ENCODE measurements at regions not wholly inside any gene's neighbourhood (a gene's known extent, or its start where the extent isn't known, plus 50 kb on each side); places are given as distances from the start of the nearest gene placed in this dataset.

- TF ChIP-seq, protein P1, sequence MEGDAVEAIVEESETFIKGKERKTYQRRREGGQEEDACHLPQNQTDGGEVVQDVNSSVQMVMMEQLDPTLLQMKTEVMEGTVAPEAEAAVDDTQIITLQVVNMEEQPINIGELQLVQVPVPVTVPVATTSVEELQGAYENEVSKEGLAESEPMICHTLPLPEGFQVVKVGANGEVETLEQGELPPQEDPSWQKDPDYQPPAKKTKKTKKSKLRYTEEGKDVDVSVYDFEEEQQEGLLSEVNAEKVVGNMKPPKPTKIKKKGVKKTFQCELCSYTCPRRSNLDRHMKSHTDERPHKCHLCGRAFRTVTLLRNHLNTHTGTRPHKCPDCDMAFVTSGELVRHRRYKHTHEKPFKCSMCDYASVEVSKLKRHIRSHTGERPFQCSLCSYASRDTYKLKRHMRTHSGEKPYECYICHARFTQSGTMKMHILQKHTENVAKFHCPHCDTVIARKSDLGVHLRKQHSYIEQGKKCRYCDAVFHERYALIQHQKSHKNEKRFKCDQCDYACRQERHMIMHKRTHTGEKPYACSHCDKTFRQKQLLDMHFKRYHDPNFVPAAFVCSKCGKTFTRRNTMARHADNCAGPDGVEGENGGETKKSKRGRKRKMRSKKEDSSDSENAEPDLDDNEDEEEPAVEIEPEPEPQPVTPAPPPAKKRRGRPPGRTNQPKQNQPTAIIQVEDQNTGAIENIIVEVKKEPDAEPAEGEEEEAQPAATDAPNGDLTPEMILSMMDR (IDR thresholded peaks at IDR 0.05), result no peak
Measured at GRCh38 chr12:17357396-17357795, 732.6 kb downstream of the RERGL start.

DNA sequence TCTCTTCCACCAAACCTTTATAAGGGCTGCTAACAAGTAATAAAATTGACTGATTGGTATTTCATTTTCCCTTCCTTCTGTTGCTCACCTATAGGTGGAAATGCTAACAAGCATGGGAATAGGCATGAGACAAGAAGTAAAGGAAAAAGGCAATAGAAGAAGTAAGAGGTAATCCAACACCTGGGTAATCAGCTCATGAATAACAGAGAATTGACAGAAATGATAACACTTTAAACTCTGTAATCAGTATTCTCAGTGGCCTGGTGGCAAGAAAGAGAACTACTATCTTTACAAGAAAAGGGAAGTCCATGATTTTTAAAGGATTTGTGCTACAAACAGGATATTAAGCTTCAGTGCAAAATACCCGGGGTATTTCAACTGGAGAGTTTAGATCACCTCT lies 737.8 kb downstream of the RERGL start:
- TF ChIP-seq, protein P1 (IDR thresholded peaks at IDR 0.05), result no peak

GRCh38 chr12:17348311-17348710 lies 741.7 kb downstream of the RERGL start:
- TF ChIP-seq, protein P1 (IDR thresholded peaks at IDR 0.05), result no peak

GRCh38 chr12:17344649-17345048 lies 738.7 kb upstream of the LMO3 start:
- TF ChIP-seq, protein P1 (IDR thresholded peaks at IDR 0.05), result no peak

GRCh38 chr12:17342381-17342961 lies 736.5 kb upstream of the LMO3 start:
- TF ChIP-seq, protein P1 (IDR thresholded peaks at IDR 0.05), result no peak

DNA sequence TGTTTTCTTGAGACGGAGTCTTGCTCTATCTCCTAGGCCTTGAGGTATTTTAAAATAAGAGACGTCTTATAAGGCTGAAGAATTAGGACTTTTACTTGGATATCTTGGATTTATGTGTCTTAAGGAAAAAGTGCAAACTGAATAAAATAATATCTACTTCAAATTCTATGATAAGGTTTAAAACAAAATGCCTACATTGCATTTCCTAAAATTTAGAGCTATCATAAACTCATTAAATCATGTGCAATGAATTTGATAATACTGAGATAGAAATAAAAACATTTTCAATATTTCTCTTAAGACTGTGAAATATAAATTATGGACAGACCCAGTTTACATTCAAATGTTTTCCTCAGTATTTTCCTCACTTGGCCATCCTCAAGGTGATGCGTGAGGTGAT lies 729.5 kb upstream of the LMO3 start:
- TF ChIP-seq, protein P1 (IDR thresholded peaks at IDR 0.05), result no peak

DNA sequence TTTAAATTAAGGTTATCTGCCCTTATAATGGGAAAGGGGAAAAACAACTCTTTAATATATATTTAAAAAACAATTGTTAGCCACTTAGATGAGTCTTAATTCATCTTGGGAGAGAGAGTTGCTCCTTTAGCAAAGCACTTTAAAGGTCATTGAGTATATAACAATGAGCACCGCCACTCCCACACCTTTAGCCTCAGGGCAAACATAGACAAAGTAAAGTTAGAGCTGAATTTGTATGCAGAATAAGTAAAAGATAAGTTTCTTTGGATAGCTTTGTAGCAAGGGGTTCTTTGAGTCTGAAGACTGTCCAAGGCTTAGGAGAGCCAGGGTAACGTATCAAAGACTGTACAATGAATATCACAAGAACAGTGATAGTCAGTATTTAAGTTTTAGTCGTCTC lies 728.8 kb upstream of the LMO3 start:
- TF ChIP-seq, protein P1 (IDR thresholded peaks at IDR 0.05), result no peak

- TF ChIP-seq, protein P1 (IDR thresholded peaks at IDR 0.05), result no peak
Measured at GRCh38 chr12:17333287-17333686, 727.3 kb upstream of the LMO3 start.

All from LNCAP (cell line).